Ascending aorta (tissue), 2 donors: ENCODE measurements at regions not wholly inside any gene's neighbourhood (a gene's known extent, or its start where the extent isn't known, plus 50 kb on each side); places are given as distances from the start of the nearest gene placed in this dataset.

ENCODE experiments used
- DNase-seq, 2 donors: peaks; one replicate each; pipeline ENCODE4 v3.0.0-alpha.2; 2019; ENCODE audit warnings: low spot score in 2 of 2
- H3K27ac ChIP-seq, 2 donors: fragments of 200-600 bp; sonication (generic); one replicate each; pipeline ENCODE4 v1.5.1; 2016 to 2017; ENCODE audit warnings: mild to moderate bottlenecking in 1 of 2
- H3K27me3 ChIP-seq: fragments of 200-600 bp; sonication (generic); one replicate; pipeline ENCODE4 v1.5.1; 2017
- H3K36me3 ChIP-seq, 2 donors: fragments of 200-600 bp; sonication (generic); one replicate each; pipeline ENCODE4 v1.5.1; 2016
- H3K4me1 ChIP-seq, 2 donors: fragments of 200-600 bp; sonication (generic); one replicate each; pipeline ENCODE4 v1.5.1; 2016 to 2017; ENCODE audit warnings: mild to moderate bottlenecking in 1 of 2
- H3K4me3 ChIP-seq, 2 donors: fragments of 200-600 bp; sonication (generic); one replicate each; pipeline ENCODE4 v1.5.1; 2016 to 2017; ENCODE audit warnings: mild to moderate bottlenecking in 1 of 2
- H3K9me3 ChIP-seq, 2 donors: fragments of 200-600 bp; sonication (generic); one replicate each; pipeline ENCODE4 v1.5.1; 2016
- CTCF ChIP-seq, 3 experiments: fragments of 200-600 bp in 2 of 3; fragments of 450-650 bp in 1 of 3; sonication (generic) in 2 of 3; IDR thresholded peaks; one replicate each; pipeline ENCODE4 v1.5.1; 2016 to 2019; ENCODE audit warnings: antibody characterized with exemption in 3 of 3, mild to moderate bottlenecking in 1 of 3, moderate library complexity in 1 of 3
- intact Hi-C: fragments of 100-400 bp; cut with DNase I; formaldehyde crosslinking; loops from one replicate; pipeline ENCODE4 v1.15.1; 2023

GRCh38 chr14:89013098-89013504, 188.7 kb downstream of the TTC8 start:
- H3K36me3 ChIP-seq: no peaks in the 10 kb centered on the region
- no peak for TF ChIP-seq CTCF (IDR thresholded peaks at IDR 0.05)
- no peaks in the 10 kb centered on the region for H3K9me3 ChIP-seq
- no peak for DNase-seq
- H3K27ac ChIP-seq: no peak overlapping the region
- H3K4me1 ChIP-seq: no peaks in the 10 kb centered on the region
- intact Hi-C loops: no loop called here
- H3K4me3 ChIP-seq: no peak overlapping the region
- H3K27me3 ChIP-seq: no peaks in the 10 kb centered on the region

- no peaks in the 10 kb centered on the region for H3K27me3 ChIP-seq
- TF ChIP-seq CTCF (IDR thresholded peaks at IDR 0.05): no peak
- intact Hi-C loops: no loop called here
- no peak overlapping the region for H3K27ac ChIP-seq
- no peaks in the 10 kb centered on the region for H3K36me3 ChIP-seq
- no peak overlapping the region for H3K4me3 ChIP-seq
- no peaks in the 10 kb centered on the region for H3K4me1 ChIP-seq
- H3K9me3 ChIP-seq: no peaks in the 10 kb centered on the region
- no peak for DNase-seq
These were observed 189.5 kb downstream of the TTC8 start for GRCh38 chr14:89013698-89014568.

- Histone ChIP-seq H3K4me1 (no peaks in the 10 kb centered on the region), H3K4me3 (no peak overlapping the region), H3K27me3 (no peaks in the 10 kb centered on the region), H3K9me3 (no peaks in the 10 kb centered on the region), H3K27ac (no peak overlapping the region), H3K36me3 (no peaks in the 10 kb centered on the region)
- DNase-seq: no peak
- intact Hi-C loops: no loop called here
- no peak for TF ChIP-seq CTCF (IDR thresholded peaks at IDR 0.05)
These were observed 190.1 kb downstream of the TTC8 start for GRCh38 chr14:89014569-89014850.

- no peaks in the 10 kb centered on the region for H3K27me3 ChIP-seq
- no peaks in the 10 kb centered on the region for H3K9me3 ChIP-seq
- no peaks in the 10 kb centered on the region for H3K4me1 ChIP-seq
- intact Hi-C loops: no loop called here
- H3K4me3 ChIP-seq: no peak overlapping the region
- no peak for DNase-seq
- no peaks in the 10 kb centered on the region for H3K36me3 ChIP-seq
- TF ChIP-seq CTCF (IDR thresholded peaks at IDR 0.05): no peak
- H3K27ac ChIP-seq: no peak overlapping the region
These were observed 190.6 kb downstream of the TTC8 start for GRCh38 chr14:89015016-89015415.

GRCh38 chr14:89017417-89017816, 193.0 kb downstream of the TTC8 start:
- TF ChIP-seq CTCF (IDR thresholded peaks at IDR 0.05): no peak
- Histone ChIP-seq H3K4me1 (no peaks in the 10 kb centered on the region), H3K27ac (no peak overlapping the region), H3K27me3 (peaks cover 2% of the 10 kb centered on the region), H3K36me3 (no peaks in the 10 kb centered on the region), H3K9me3 (no peaks in the 10 kb centered on the region), H3K4me3 (no peak overlapping the region)
- no peak for DNase-seq
- intact Hi-C loops: no loop called here

- no peak for TF ChIP-seq CTCF (IDR thresholded peaks at IDR 0.05)
- Histone ChIP-seq H3K9me3 (no peaks in the 10 kb centered on the region), H3K36me3 (no peaks in the 10 kb centered on the region), H3K27me3 (peaks cover 3% of the 10 kb centered on the region), H3K4me3 (no peak overlapping the region), H3K27ac (no peak overlapping the region), H3K4me1 (peaks cover 0 to 3% of the 10 kb centered on the region in 2 donors)
- no peak for DNase-seq
- intact Hi-C loops: no loop called here
These were observed 197.8 kb downstream of the TTC8 start for GRCh38 chr14:89022274-89022673.
